Keratinocyte (primary cell): ENCODE measurements at regions not wholly inside any gene's neighbourhood (a gene's known extent, or its start where the extent isn't known, plus 50 kb on each side); places are given as distances from the start of the nearest gene placed in this dataset.

Experiments
- CTCF ChIP-seq, 3 experiments: IDR thresholded peaks in 1 of 3; conservative IDR thresholded peaks in 1 of 3; optimal IDR thresholded peaks in 1 of 3; 2 replicates in 2 of 3; 3 replicates in 1 of 3; pipeline versions ENCODE3 to v1.5.1; 2011; ENCODE audit warnings: low read length in 3 of 3, mild to moderate bottlenecking in 3 of 3, moderate library complexity in 2 of 3, control low read depth in 1 of 3, inconsistent platforms in 1 of 3; ENCODE audit not compliant: insufficient read depth in 2 of 3; ENCODE audit errors: extremely low read depth in 1 of 3
- EZH2 ChIP-seq: IDR thresholded peaks from one replicate; pipeline ENCODE4 v1.6.1; 2012; ENCODE audit warnings: inconsistent platforms, mild to moderate bottlenecking, low read length, moderate library complexity

GRCh38 chr13:33767140-33767539 is 50.8 kb upstream of the RFC3 start:
- TF ChIP-seq CTCF (optimal IDR thresholded peaks at IDR 0.05 in 1 of 3, IDR thresholded peaks at IDR 0.05 in 1 of 3, conservative IDR thresholded peaks at IDR 0.05 in 1 of 3; ENCODE audit: extremely low read depth in 1 of 3, insufficient read depth in 2 of 3, low read length in 3 of 3) (no peak), EZH2 (no peak)
